Gastroesophageal sphincter (tissue), 4 donors: ENCODE measurements at regions not wholly inside any gene's neighbourhood (a gene's known extent, or its start where the extent isn't known, plus 50 kb on each side); places are given as distances from the start of the nearest gene placed in this dataset.

Source experiments
- ATAC-seq: fragments of 150-250 bp; one replicate; pipeline ENCODE4 v1.9.1; 2016; ENCODE audit warnings: mild to moderate bottlenecking, moderate library complexity
- H3K27ac ChIP-seq, 4 donors: fragments of 200-600 bp; sonication (generic) in 3 of 4; 1 replicate in 3 of 4; 2 replicates in 1 of 4; pipeline ENCODE4 v1.5.1; 2016 to 2019
- H3K27me3 ChIP-seq: fragments of 200-600 bp; sonication (generic); one replicate; pipeline ENCODE4 v1.5.1; 2019
- H3K36me3 ChIP-seq, 2 donors: fragments of 200-600 bp; sonication (generic); one replicate each; pipeline ENCODE4 v1.5.1; 2019; ENCODE audit warnings: control low read depth in 1 of 2
- H3K4me1 ChIP-seq, 3 donors: fragments of 200-600 bp; sonication (generic); 1 replicate in 2 of 3; 2 replicates in 1 of 3; pipeline ENCODE4 v1.5.1; 2016 to 2019; ENCODE audit warnings: control low read depth in 2 of 3
- H3K4me3 ChIP-seq, 2 donors: fragments of 200-600 bp; sonication (generic); one replicate each; pipeline ENCODE4 v1.5.1; 2019; ENCODE audit warnings: mild to moderate bottlenecking in 1 of 2, moderate library complexity in 1 of 2
- H3K9me3 ChIP-seq, 3 donors: fragments of 200-600 bp; sonication (generic); one replicate each; pipeline ENCODE4 v1.5.1; 2017 to 2019; ENCODE audit warnings: control low read depth in 2 of 3
- EP300 ChIP-seq: sonication (generic); formaldehyde crosslinking; IDR thresholded peaks from one replicate; pipeline ENCODE4 v1.6.1; 2017; ENCODE audit warnings: antibody characterized with exemption, mild to moderate bottlenecking
- POLR2A ChIP-seq, 2 donors: fragments of 450-650 bp; IDR thresholded peaks; one replicate each; pipeline ENCODE4 v1.6.1; 2017; ENCODE audit warnings: antibody characterized with exemption in 2 of 2, mild to moderate bottlenecking in 2 of 2, moderate library complexity in 1 of 2
- POLR2AphosphoS5 ChIP-seq: sonication (generic); formaldehyde crosslinking; IDR thresholded peaks from one replicate; pipeline ENCODE4 v1.6.1; 2017; ENCODE audit warnings: antibody characterized with exemption
- WGBS, 2 donors: methylation state at CpG; one replicate each; pipeline ENCODE4 v1.1.5; 2018; ENCODE audit warnings: low coverage in 1 of 2; 5-methylcytosine and 5-hydroxymethylcytosine counted together
- TF ChIP-seq, protein P1 (sequence below), 4 experiments: fragments of 200-600 bp in 2 of 4; fragments of 450-650 bp in 2 of 4; sonication (generic) in 1 of 4; IDR thresholded peaks; one replicate each; pipeline ENCODE4 v1.5.1; 2017 to 2019; ENCODE audit warnings: antibody characterized with exemption in 4 of 4, mild to moderate bottlenecking in 2 of 4, moderate library complexity in 2 of 4

DNA sequence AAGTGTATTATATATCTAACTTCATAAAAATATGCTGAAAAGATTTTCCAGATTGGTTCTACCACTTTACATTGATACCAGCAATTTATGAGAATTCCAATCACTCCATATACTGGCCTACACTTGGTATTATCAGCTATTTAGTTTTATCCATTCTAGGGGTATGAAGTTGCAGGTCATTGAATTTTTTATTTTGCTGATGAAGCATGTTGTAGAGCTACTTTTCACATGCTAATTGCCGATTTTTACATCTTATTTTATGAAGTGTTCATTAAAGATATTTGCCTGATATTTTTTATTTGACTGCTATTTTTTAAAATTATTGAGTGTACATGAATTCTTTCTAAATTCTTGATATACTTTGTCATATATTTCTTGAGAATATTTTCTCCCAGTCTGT lies 542.1 kb downstream of the ADCYAP1 start:
- H3K9me3 ChIP-seq, result no peaks in the 10 kb centered on the region
- ATAC-seq, result no peak
- WGBS, 2 donors, result 53 to 67% methylated on average over 1 of the region's 1 CpG
- H3K4me1 ChIP-seq, result no peaks in the 10 kb centered on the region
- H3K27ac ChIP-seq, result no peak overlapping the region
- H3K36me3 ChIP-seq, result no peaks in the 10 kb centered on the region
- H3K4me3 ChIP-seq, result no peak overlapping the region
- H3K27me3 ChIP-seq, result no peaks in the 10 kb centered on the region
- TF ChIP-seq POLR2A (IDR thresholded peaks at IDR 0.05) (no peak), EP300 (no peak), POLR2AphosphoS5 (no peak)
- TF ChIP-seq, protein P1, sequence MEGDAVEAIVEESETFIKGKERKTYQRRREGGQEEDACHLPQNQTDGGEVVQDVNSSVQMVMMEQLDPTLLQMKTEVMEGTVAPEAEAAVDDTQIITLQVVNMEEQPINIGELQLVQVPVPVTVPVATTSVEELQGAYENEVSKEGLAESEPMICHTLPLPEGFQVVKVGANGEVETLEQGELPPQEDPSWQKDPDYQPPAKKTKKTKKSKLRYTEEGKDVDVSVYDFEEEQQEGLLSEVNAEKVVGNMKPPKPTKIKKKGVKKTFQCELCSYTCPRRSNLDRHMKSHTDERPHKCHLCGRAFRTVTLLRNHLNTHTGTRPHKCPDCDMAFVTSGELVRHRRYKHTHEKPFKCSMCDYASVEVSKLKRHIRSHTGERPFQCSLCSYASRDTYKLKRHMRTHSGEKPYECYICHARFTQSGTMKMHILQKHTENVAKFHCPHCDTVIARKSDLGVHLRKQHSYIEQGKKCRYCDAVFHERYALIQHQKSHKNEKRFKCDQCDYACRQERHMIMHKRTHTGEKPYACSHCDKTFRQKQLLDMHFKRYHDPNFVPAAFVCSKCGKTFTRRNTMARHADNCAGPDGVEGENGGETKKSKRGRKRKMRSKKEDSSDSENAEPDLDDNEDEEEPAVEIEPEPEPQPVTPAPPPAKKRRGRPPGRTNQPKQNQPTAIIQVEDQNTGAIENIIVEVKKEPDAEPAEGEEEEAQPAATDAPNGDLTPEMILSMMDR (IDR thresholded peaks at IDR 0.05), result no peak

DNA sequence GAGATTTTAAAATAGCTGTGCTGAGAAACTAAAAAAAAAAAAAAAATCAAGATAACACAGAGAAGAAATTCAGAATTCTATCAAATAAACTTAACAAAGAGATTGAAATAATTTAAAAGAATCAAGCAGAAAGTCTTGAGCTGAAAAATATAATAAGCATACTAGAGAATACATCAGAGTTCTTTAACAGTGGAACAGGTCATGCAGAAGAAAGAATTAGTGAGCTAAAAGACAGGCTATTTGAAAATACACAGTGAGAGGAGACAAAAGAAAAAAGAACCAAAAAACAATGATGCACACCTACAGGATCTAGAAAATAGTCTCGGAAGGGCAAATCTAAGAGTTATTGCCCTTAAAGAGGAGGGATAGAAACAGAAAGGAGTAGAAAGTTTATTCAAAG lies 548.1 kb downstream of the ADCYAP1 start:
- H3K36me3 ChIP-seq, result no peaks in the 10 kb centered on the region
- WGBS, 2 donors, result 18 to 86% methylated on average over 1 of the region's 1 CpG
- no peaks in the 10 kb centered on the region for H3K4me1 ChIP-seq
- H3K4me3 ChIP-seq, result no peak overlapping the region
- H3K9me3 ChIP-seq, result peaks cover 0 to 17% (median 0%) of the 10 kb centered on the region in 3 donors
- TF ChIP-seq, protein P1 (IDR thresholded peaks at IDR 0.05), result no peak
- TF ChIP-seq EP300 (no peak), POLR2AphosphoS5 (no peak), POLR2A (IDR thresholded peaks at IDR 0.05) (no peak)
- H3K27me3 ChIP-seq, result no peaks in the 10 kb centered on the region
- no peak overlapping the region for H3K27ac ChIP-seq
- ATAC-seq, result no peak

DNA sequence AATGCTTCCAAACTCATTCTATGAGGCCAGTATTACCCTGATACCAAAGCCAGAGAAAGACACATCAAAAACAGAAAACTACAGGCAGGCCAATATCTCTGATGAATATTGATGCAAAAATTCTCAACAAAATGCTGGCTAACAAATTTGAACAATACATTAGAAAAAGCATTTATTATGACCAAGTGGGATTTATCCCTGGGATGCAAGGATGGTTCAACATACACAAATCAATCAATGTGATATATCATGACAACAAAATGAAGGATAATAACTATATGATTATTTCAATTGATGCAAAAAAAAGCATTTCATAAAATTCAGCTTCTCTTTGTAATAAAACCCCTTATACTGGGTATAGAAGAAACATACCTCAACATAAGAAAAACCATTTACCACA lies 550.9 kb downstream of the ADCYAP1 start:
- H3K9me3 ChIP-seq, result peaks cover 0 to 25% (median 0%) of the 10 kb centered on the region in 3 donors
- TF ChIP-seq EP300 (no peak), POLR2AphosphoS5 (no peak), POLR2A (IDR thresholded peaks at IDR 0.05) (no peak)
- TF ChIP-seq, protein P1 (IDR thresholded peaks at IDR 0.05), result no peak
- H3K27ac ChIP-seq, result no peak overlapping the region
- ATAC-seq, result no peak
- no peaks in the 10 kb centered on the region for H3K4me1 ChIP-seq
- H3K36me3 ChIP-seq, result no peaks in the 10 kb centered on the region
- no peaks in the 10 kb centered on the region for H3K27me3 ChIP-seq
- no peak overlapping the region for H3K4me3 ChIP-seq

DNA sequence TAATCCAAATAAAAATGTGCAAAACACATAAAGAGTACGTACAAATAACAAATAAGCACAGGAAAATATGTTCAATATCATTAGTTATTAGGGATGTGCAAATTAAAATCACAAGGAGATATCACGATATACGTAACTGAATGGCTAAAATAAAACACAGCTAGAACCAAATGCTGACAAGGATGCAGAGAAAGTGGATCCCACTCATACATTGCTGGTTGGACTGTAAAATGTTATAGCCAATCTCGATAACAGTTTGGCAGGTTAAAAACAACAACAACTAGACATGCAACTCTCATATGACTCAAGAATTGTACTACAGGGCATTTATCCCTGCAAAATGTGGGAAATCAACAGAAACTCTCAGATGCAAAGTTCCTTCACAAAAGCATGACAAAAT lies 553.9 kb downstream of the ADCYAP1 start:
- no peak overlapping the region for H3K4me3 ChIP-seq
- no peak overlapping the region for H3K27ac ChIP-seq
- TF ChIP-seq EP300 (no peak), POLR2A (IDR thresholded peaks at IDR 0.05) (no peak), POLR2AphosphoS5 (no peak)
- TF ChIP-seq, protein P1 (IDR thresholded peaks at IDR 0.05), result no peak
- no peaks in the 10 kb centered on the region for H3K4me1 ChIP-seq
- peaks cover 0 to 15% (median 0%) of the 10 kb centered on the region in 3 donors for H3K9me3 ChIP-seq
- H3K27me3 ChIP-seq, result no peaks in the 10 kb centered on the region
- ATAC-seq, result no peak
- H3K36me3 ChIP-seq, result no peaks in the 10 kb centered on the region
- 60 to 73% methylated on average over 4 of the region's 4 CpGs for WGBS, 2 donors

DNA sequence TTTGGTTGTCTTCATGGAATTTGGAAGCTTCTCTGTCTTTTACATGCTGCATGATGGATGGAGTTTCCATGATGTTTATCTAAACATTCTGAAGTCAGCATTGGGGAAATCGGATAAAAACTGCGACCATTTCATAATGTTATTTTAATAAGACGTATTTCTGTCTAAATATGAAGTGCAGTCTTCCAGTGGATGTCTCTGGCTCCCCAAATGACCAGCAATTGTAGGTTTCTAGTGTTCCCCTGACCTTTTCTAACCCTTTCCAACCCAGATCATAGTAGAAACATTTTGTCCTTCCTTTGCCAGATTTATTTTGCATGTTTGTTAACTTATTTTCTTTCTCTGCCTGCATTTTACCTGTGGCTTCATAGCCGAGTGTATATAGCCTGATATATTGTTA lies 559.3 kb downstream of the ADCYAP1 start:
- Histone ChIP-seq H3K36me3 (no peaks in the 10 kb centered on the region), H3K4me3 (no peak overlapping the region), H3K4me1 (no peaks in the 10 kb centered on the region), H3K27me3 (no peaks in the 10 kb centered on the region), H3K27ac (no peak overlapping the region), H3K9me3 (peaks cover 0 to 2% (median 0%) of the 10 kb centered on the region in 3 donors)
- no peak for ATAC-seq
- 24 to 48% methylated on average over 4 of the region's 4 CpGs for WGBS, 2 donors
- TF ChIP-seq, protein P1 (IDR thresholded peaks at IDR 0.05), result no peak
- no peak for TF ChIP-seq POLR2AphosphoS5
- TF ChIP-seq EP300, result no peak
- no peak for TF ChIP-seq POLR2A (IDR thresholded peaks at IDR 0.05)
